ENCODE measurements at regions not wholly inside any gene's neighbourhood (a gene's known extent, or its start where the extent isn't known, plus 50 kb on each side); places are given as distances from the start of the nearest gene placed in this dataset.

DNA sequence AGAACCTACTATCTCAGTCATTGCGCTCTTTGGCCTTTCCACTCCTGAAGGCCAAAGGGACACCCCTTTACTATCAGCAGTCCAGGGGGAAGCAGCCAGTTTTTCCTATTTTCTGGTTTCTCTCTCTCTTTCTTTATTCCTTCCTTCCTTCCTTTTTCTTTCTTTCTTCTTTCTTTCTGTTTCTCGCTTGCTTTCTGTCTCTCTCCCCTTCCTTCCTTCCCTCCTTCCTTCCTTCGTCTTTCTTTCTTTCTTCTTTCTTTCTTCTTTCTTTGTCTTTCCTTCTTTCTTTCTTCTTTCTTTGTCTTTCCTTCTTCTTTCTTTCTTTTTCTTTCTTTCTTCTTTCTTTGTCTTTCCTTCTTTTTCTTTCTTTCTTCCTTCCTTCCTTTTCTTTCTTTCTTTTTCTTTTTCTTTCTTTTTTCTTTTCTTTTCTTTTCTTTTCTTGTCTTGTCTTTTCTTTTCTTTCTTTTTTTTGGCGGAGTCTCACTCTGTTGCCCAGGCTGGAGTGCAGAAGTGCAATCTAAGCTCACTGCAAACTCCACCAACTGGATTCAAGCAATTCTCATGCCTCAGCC is 64.9 kb upstream of the OTX2 start:
- dilution Hi-C loops (cut with MboI; ENCODE audit: extremely low pct_ligation_motif_present, low sequenced_read_pairs): no loop called here
- Histone ChIP-seq H3K36me3 (ENCODE audit: control insufficient read depth in 2 of 2, extremely low read depth in 1 of 2, insufficient read depth in 2 of 2, low read length in 2 of 2) (no peaks in the 10 kb centered on the region), H3K79me2 (ENCODE audit: control insufficient read depth, insufficient read depth, low read length) (no peaks in the 10 kb centered on the region), H3K9ac (ENCODE audit: control insufficient read depth, extremely low read depth, insufficient read depth, low read length) (no peak overlapping the region), H2AFZ (ENCODE audit: control insufficient read depth, low read length) (no peak overlapping the region), H4K20me1 (ENCODE audit: control insufficient read depth, extremely low read depth, insufficient read depth, low read length) (no peaks in the 10 kb centered on the region), H3K4me3 (ENCODE audit: control insufficient read depth in 2 of 3, extremely low read depth in 1 of 3, insufficient read depth in 2 of 3, low read depth in 1 of 3, low read length in 3 of 3) (no peak overlapping the region), H3K9me1 (ENCODE audit: control insufficient read depth, extremely low read depth, insufficient read depth, low read length) (no peaks in the 10 kb centered on the region), H3K4me2 (ENCODE audit: control insufficient read depth, extremely low read depth, insufficient read depth, low read depth, low read length) (no peak overlapping the region), H3K9me3 (ENCODE audit: control insufficient read depth, low read depth, low read length) (no peaks in the 10 kb centered on the region), H3K4me1 (ENCODE audit: control insufficient read depth, extremely low read depth, insufficient read depth, low read length) (no peaks in the 10 kb centered on the region), H3K27ac (ENCODE audit: control insufficient read depth, insufficient read depth, low read length) (no peak overlapping the region), H3K27me3 (ENCODE audit: control insufficient read depth, extremely low read depth, insufficient read depth, low read length) (no peaks in the 10 kb centered on the region)
- DNase-seq (ENCODE audit: low read depth, low spot score): no peak
- TF ChIP-seq, protein P1, sequence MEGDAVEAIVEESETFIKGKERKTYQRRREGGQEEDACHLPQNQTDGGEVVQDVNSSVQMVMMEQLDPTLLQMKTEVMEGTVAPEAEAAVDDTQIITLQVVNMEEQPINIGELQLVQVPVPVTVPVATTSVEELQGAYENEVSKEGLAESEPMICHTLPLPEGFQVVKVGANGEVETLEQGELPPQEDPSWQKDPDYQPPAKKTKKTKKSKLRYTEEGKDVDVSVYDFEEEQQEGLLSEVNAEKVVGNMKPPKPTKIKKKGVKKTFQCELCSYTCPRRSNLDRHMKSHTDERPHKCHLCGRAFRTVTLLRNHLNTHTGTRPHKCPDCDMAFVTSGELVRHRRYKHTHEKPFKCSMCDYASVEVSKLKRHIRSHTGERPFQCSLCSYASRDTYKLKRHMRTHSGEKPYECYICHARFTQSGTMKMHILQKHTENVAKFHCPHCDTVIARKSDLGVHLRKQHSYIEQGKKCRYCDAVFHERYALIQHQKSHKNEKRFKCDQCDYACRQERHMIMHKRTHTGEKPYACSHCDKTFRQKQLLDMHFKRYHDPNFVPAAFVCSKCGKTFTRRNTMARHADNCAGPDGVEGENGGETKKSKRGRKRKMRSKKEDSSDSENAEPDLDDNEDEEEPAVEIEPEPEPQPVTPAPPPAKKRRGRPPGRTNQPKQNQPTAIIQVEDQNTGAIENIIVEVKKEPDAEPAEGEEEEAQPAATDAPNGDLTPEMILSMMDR (optimal IDR thresholded peaks at IDR 0.05 in 1 of 3, IDR thresholded peaks at IDR 0.05 in 1 of 3, conservative IDR thresholded peaks at IDR 0.05 in 1 of 3; ENCODE audit: extremely low read depth in 1 of 3, insufficient read depth in 2 of 3, low read length in 3 of 3): no peak
- TF ChIP-seq EZH2 (IDR thresholded peaks at IDR 0.05; ENCODE audit: low read length): no peak
- FAIRE-seq: no peak

DNA sequence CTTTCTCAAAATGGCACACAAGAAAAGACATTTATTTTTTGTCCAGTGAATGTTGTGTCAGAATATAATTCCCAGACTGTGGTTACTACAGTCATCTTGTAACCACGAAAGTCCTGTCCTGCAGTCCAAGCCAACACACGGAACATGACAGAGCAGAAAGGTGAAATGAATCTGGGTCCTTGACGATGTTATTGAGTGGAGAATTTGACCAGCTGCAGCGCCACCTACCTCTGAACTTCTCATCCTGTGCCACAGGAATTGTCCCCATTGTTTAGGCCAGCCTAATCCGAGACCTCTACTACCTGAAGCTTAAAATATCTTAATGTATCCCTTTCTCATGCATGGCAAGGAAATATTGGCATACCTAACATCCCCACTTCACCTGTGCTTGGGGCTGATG is 64.1 kb upstream of the OTX2 start:
- H3K9ac ChIP-seq (ENCODE audit: control insufficient read depth, extremely low read depth, insufficient read depth, low read length): no peak overlapping the region
- no peak overlapping the region for H3K27ac ChIP-seq (ENCODE audit: control insufficient read depth, insufficient read depth, low read length)
- no peak overlapping the region for H3K4me3 ChIP-seq (ENCODE audit: control insufficient read depth in 2 of 3, extremely low read depth in 1 of 3, insufficient read depth in 2 of 3, low read depth in 1 of 3, low read length in 3 of 3)
- H3K4me2 ChIP-seq (ENCODE audit: control insufficient read depth, extremely low read depth, insufficient read depth, low read depth, low read length): no peak overlapping the region
- H3K9me3 ChIP-seq (ENCODE audit: control insufficient read depth, low read depth, low read length): no peaks in the 10 kb centered on the region
- H3K27me3 ChIP-seq (ENCODE audit: control insufficient read depth, extremely low read depth, insufficient read depth, low read length): no peaks in the 10 kb centered on the region
- H3K36me3 ChIP-seq (ENCODE audit: control insufficient read depth in 2 of 2, extremely low read depth in 1 of 2, insufficient read depth in 2 of 2, low read length in 2 of 2): no peaks in the 10 kb centered on the region
- no peaks in the 10 kb centered on the region for H3K9me1 ChIP-seq (ENCODE audit: control insufficient read depth, extremely low read depth, insufficient read depth, low read length)
- dilution Hi-C loops (cut with MboI; ENCODE audit: extremely low pct_ligation_motif_present, low sequenced_read_pairs): no loop called here
- DNase-seq (ENCODE audit: low read depth, low spot score) (no peak), FAIRE-seq (no peak)
- H4K20me1 ChIP-seq (ENCODE audit: control insufficient read depth, extremely low read depth, insufficient read depth, low read length): no peaks in the 10 kb centered on the region
- no peaks in the 10 kb centered on the region for H3K4me1 ChIP-seq (ENCODE audit: control insufficient read depth, extremely low read depth, insufficient read depth, low read length)
- TF ChIP-seq EZH2 (IDR thresholded peaks at IDR 0.05; ENCODE audit: low read length): no peak
- TF ChIP-seq, protein P1 (optimal IDR thresholded peaks at IDR 0.05 in 1 of 3, IDR thresholded peaks at IDR 0.05 in 1 of 3, conservative IDR thresholded peaks at IDR 0.05 in 1 of 3; ENCODE audit: extremely low read depth in 1 of 3, insufficient read depth in 2 of 3, low read length in 3 of 3): peak; percentile 19 to 59 (median 35)
- H3K79me2 ChIP-seq (ENCODE audit: control insufficient read depth, insufficient read depth, low read length): no peaks in the 10 kb centered on the region
- no peak overlapping the region for H2AFZ ChIP-seq (ENCODE audit: control insufficient read depth, low read length)

Data from keratinocyte (primary cell).